AG04449 (cell line): ENCODE measurements at regions not wholly inside any gene's neighbourhood (a gene's known extent, or its start where the extent isn't known, plus 50 kb on each side); places are given as distances from the start of the nearest gene placed in this dataset.
"Not testable (repeated sequence)": the region's sequence is repeated elsewhere in the genome, so short reads cannot be mapped to it uniquely, and the experiment has no call there.

Experiments
- CTCF ChIA-PET: fragments of 350-600 bp; formaldehyde crosslinking; extraction: SDS; loops from one replicate; lab custom pipeline; 2021; ENCODE audit warnings: antibody characterized with exemption; lab: Yijun Ruan, JAX
- POLR2A ChIA-PET: fragments of 400-600, 350-600 bp; formaldehyde crosslinking; extraction: SDS; loops from one replicate; lab custom pipeline; 2020; ENCODE audit warnings: antibody characterized with exemption, inconsistent platforms; lab: Yijun Ruan, JAX
- DNase-seq: peaks from one replicate; pipeline ENCODE4 v3.0.0-alpha.2; 2010; ENCODE audit warnings: low read depth, low spot score
- H3K4me3 ChIP-seq: 2 replicates; pipeline ENCODE4 v1.5.1; 2011; ENCODE audit warnings: low read depth, mild to moderate bottlenecking, control low read depth, low read length

DNA sequence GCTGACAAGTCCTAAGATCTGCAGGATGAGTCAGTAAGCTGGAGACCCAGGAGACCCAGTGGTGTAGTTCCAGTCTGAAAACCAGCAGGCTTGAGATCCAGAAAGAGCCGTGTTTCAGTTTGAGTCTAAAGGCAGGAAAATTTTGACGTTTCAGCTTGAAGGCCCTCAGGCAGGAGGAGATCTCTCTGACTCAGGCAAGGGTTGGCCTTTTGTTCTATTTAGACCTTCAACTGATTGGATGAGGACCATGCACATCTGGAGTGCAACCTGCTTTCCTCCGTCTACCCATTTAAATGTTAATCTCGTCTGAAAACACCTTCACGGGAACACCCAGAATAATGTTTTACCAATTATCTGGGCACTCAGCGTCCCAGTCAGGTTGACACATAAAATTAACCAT is 69.5 kb downstream of the NPIPA7 start:
- POLR2A ChIA-PET, DNase-seq, H3K4me3 ChIP-seq, CTCF ChIA-PET: not testable (repeated sequence)

DNA sequence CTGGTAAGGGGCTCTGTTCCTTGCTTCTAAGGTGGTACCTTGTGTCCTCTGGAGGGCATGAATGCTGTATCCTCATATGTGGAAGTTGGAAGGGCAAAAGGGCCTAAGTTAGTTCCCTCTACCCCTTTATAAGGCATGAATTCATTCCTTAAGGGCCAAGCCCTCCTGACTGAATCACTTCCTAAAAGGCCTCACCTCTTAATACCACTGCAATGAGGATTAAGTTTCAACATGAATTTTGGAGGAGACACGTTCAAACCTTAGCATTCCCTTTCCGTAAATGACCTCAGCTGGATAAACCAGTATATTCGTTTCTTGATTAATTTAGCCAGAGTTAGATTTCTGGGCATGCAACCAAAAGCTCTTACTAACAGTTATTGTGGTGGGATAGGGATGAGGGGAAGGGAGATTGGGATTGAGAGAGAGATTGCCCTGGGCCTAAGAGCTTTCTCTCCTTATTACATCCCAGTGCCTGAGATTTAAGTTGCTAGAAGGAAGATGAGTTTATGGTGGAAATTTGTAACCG is 70.8 kb downstream of the NPIPA7 start:
- POLR2A ChIA-PET, CTCF ChIA-PET, H3K4me3 ChIP-seq, DNase-seq: not testable (repeated sequence)

DNA sequence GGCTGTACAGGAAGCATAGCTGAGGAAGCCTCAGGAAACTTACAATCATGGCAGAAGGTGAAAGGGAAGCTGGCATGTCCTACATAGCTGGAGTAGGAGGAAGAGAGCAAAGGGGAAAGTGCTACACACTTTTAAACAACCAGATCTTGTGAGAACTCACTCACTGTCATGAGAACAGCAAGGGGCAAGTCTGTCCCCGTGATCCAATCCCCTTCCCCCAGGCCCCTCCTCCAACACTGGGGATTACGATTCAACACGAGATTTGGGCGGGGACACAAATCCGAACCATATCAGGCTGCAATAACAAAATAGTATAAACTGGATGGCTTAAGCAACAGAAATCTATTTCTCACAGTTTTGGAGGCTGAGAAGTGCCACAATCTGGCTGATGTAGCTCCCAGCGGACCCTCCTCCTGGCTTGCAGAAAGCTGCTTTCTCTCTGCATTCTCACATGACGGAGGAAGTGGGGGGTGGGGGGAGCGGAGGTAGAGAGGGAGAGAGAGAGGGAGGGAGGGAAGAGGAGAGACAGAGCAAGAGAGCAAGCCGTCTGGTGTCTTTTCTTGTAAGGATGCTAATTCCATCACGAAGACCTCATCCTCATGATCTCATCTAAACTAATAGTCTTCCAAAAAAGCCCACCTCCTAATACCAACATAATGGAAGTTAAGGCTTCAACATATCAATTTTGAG is 72.9 kb downstream of the NPIPA7 start:
- CTCF ChIA-PET, DNase-seq, POLR2A ChIA-PET, H3K4me3 ChIP-seq: not testable (repeated sequence)

DNA sequence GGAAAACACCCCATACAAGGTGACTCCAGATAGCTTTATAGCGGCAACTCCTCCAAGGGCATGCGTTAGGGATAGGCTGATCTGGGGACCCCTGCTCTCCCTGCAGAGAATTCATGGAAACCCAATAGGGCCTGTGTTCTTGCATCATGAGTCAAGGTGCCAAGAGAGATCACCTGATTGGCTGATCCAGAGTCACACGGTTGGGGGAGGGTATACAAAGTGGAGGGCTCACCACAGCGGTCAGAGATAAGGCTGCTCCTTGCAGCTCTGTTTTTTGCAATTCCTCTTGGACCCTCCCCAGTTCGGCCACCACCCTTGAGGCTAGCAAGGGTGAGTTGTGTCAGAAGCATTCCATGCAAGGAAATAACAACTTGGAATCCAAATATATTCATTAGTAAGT is 79.6 kb downstream of the NPIPA7 start:
- POLR2A ChIA-PET, DNase-seq, CTCF ChIA-PET, H3K4me3 ChIP-seq: not testable (repeated sequence)

DNA sequence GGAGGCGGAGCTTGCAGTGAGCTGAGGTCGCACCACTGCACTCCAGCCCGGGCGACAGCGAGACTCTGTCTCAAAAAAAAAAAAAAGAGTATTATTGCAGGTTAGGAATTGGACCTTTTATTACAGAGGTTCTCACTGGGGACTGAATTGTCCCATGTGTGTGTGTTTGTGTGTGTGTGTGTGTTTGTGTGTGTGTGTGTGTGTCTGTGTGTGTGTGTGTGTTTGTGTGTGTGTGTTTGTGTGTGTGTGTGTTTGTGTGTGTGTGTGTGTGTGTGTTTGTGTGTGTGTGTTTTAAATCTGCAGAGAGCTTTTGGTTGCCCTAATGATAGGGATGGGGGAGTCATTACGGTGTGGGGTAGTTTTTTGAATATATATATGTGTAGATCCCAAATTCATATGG is 84.9 kb downstream of the NPIPA7 start:
- POLR2A ChIA-PET, CTCF ChIA-PET, H3K4me3 ChIP-seq, DNase-seq: not testable (repeated sequence)

DNA sequence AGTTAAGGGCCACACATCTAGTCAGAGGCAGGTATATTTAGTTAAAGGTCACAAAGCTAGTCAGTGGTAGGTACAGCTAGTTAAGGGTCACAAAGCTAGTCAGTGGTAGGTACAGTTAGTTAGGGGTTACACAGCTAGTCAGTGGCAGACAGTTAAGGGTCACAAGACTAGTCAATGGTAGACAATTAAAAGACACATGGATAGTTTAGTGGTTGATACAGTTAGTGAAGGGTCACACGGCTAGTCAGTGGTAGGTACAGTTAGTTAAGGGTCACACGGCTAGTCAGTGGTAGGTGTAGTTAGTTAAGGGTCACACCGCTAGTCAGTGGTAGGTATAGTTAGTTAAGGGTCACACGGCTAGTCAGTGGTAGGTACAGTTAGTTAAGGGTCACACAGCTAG is 110.0 kb downstream of the NPIPA7 start:
- POLR2A ChIA-PET, DNase-seq, H3K4me3 ChIP-seq, CTCF ChIA-PET: not testable (repeated sequence)

DNA sequence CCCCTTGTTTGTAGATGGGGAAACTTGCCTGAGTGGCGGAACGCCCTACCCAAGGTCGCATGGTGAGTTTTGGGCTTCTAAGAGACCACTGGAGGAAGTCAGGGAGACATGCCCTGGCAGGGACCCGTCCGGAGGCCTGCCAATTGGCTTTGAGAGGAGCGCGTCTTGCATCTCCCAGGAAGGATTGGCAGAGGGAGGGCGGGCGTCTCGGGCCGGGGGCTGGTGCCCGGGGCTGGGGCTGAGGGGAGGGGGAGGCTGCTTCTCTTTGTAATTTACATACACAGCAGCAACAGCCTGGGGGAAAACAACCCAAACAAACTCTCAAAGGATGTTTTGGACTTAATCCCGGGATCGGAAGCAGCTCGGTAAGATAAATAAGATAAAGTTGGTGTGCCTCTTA is 110.5 kb downstream of the NPIPA7 start:
- CTCF ChIA-PET, H3K4me3 ChIP-seq, POLR2A ChIA-PET, DNase-seq: not testable (repeated sequence)

DNA sequence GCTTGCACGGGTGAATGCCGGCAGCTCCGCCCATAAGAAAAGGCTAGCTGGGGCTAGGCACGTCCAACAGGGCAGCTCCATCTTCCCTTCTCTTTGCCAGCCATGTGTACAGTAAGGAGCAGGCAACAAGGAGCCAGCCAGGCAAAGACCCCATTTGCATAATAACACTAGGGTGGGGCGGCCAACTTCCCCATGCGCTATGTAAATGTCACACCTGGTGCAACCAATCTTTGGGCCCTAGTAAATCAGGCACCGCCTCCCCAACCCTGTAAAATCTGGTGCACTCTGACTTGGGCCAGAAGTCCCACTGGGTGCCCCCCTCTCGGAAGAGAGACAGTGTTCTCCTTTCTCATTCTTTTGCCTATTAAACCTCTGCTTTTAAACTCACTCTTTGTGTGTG is 115.2 kb downstream of the NPIPA7 start:
- CTCF ChIA-PET, POLR2A ChIA-PET: not testable (repeated sequence)

DNA sequence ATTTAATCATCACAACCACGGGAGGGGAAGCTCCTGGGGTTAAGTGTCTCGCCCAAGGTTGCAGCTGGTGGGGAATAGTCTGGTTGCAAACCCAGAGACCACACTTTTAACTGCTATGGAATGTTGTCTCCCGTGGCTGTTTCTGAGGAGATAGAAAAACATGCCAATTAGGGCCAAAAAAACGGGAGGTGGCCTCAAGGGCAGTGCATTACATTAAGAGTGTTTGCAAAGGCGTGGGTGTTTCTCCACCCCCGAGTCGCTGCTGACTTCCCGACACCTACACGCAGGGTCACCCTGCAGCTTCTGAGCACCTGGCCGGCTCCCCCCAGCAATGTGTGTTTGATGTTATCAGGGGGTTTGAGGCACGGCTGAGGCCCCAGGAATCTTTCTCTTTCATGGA is 116.1 kb downstream of the NPIPA7 start:
- POLR2A ChIA-PET, CTCF ChIA-PET, H3K4me3 ChIP-seq, DNase-seq: not testable (repeated sequence)

More for the DNA sequence above, 115.2 kb downstream of the NPIPA7 start:
- not testable (repeated sequence) for DNase-seq, H3K4me3 ChIP-seq

DNA sequence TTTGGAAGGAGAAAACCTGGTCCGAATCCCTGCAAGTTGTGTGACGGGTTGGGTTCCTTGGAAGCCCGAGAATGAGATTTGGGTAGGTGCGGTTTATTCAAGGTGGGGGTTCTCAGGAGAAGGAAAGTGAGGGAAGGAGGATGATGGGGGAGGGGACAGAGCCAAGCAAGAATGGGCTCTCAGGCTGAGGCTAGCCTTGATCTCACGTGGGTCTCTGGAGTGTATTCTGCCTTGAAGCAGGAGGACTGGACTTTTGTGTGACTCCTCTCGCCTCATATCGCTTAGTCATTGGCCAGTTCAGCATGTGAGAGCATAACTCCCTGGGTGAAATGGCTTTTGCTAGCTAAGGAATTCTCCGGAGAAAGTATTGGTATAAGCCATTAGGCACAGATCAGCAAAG is 120.9 kb downstream of the NPIPA7 start:
- H3K4me3 ChIP-seq, CTCF ChIA-PET, DNase-seq, POLR2A ChIA-PET: not testable (repeated sequence)

DNA sequence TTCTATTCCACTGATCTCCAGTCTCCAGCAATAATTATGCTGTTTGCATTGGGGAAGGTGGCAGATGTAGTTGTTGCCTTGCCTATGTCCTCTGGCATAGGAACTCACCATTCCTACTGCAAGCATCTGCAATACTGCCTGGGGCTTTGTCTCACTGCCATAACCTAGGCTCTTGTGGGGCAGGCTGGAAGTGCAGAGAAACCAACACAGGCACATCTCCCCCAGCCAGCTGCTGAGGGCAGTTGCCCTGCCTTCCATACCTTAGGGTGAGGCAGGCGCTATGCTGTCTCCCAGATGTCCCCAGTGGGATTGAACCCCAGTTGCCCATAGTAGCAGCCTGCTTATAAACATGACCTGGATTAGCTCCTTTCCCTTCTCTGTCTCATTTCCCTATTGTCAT is 128.1 kb downstream of the NPIPA7 start:
- POLR2A ChIA-PET, H3K4me3 ChIP-seq, CTCF ChIA-PET, DNase-seq: not testable (repeated sequence)

DNA sequence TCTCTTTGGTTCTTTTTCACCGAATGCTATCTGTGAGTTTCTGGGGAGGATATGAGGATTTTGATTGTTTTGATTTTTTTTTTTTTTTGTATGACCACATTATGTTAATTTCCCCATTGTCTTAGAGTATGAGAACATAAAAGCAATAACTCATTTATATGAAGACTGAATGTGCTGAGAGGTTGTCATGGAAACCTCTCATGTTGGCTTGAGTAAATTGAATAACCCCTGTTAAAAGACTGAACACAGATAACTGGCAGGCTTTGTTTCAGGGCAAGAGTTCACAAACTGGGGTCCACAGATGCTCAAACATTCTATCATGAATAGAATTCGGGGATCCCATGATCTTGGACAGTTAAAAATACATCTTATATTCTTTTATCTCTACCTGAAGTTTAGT is 129.4 kb downstream of the NPIPA7 start:
- POLR2A ChIA-PET, CTCF ChIA-PET, DNase-seq: not testable (repeated sequence)

DNA sequence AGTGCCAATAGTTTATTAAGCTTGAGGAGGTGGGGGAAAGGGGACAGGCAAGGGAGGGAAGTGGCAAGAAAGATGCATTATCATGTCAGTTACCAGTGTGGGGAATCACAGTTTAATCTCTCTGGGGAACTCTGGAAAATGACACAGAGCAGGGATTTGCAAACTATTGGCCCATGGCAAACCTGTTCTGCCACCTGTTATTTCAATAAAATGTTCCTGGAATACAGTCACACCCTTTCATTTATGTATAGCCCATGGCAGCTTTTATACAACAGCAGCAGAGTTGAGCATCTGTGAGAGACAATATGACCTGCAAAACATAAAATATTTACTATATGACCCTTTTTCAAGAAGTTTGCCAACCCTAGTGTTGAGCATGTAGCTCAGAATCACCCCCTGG is 140.5 kb downstream of the NPIPA7 start:
- DNase-seq, H3K4me3 ChIP-seq, CTCF ChIA-PET, POLR2A ChIA-PET: not testable (repeated sequence)

More for the DNA sequence above, 129.4 kb downstream of the NPIPA7 start:
- H3K4me3 ChIP-seq, result not testable (repeated sequence)

DNA sequence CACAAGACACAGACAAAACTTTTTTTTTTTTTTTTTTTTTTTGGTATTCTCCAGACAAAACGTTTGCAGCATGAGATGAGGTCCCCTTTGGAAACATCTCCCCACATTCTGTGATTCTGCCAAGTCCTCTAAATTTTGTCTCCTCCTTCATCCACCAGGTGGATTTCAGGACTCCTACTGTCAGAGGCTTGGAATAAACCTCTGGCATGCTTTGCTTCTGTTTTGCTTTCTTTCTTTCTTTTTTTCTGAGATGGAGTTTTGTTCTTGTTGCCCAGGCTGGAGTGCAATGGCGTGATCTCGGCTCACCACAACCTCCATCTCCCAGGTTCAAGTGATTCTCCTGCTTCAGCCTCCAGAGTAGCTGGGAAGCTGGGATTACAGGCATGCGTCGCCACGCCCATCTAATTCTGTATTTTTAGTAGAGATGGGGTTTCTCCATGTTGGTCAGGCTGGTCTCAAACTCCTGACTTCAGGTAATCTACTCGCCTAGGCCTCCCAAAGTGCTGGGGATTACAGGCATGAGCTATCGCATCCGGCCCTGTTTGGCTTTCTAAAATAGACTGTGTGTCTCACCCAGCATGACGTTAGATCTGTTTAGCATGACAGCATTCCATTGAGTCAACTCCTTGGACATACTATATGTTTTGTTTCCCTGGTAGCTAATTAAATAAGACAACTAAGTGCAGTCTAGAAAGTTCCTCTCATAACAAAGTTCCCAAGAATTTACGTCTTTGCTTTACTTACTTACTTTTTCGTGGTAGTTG is 142.5 kb downstream of the NPIPA7 start:
- POLR2A ChIA-PET, CTCF ChIA-PET, DNase-seq, H3K4me3 ChIP-seq: not testable (repeated sequence)

DNA sequence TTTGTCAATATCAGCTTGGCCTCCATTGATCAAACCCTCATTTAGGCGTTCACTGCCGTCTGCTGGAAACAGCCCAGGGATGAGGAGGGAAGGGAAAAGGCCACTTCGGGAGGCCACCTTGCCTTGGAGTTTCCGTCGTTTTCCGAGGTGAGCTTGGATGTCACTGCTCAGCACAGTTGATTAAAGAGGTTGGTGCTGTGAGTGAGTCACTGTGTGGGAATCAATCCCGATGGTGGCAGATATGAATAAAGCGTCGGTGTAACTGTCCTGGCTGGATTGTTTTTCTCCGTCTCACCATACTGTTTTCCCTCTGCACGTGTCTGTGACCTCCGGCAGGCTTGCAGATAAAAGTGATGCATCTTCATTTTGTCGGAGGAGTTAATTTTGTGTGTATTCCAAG is 148.1 kb downstream of the NPIPA7 start:
- DNase-seq, CTCF ChIA-PET, POLR2A ChIA-PET, H3K4me3 ChIP-seq: not testable (repeated sequence)

DNA sequence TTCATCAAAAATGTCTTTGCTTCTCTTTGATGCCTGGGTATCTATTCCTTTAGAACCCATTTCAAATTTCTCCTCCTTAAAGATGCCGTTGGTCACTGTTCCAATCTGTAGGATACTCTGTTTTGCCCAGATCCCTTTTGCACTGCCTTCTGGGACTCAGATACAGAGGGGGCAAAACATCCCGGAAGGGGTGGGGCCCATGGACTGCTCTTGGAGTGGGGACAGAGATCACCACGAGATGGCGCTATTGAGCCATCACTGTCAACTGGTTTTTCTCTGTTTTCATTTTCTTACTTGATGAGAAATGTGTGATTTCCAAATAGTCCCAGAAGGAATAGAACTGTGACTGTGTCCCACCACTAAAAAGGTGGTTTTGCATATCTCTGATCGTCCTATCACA is 151.8 kb downstream of the NPIPA7 start:
- H3K4me3 ChIP-seq, CTCF ChIA-PET, POLR2A ChIA-PET, DNase-seq: not testable (repeated sequence)

DNA sequence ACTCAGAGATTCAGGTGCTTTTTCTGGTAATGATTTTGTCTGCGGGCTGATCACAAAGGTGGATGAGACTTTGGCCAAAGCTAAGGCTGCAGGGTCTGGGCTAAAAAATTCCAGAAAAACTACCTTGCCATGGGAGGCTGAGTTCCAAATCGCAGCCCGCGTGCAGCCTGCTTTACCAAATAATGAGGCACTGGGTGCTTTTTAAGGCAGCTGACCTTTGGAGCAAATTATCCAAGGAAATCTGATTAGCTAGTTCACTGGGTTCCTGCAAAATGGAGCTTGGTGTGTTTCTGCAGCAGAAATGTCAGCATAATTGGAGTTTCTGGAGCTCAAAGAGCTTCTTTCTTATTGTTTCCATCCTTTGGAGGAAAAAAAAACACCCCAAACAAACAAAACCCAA is 156.6 kb downstream of the NPIPA7 start:
- CTCF ChIA-PET, H3K4me3 ChIP-seq, POLR2A ChIA-PET, DNase-seq: not testable (repeated sequence)
